HG02588 (cell line): ENCODE measurements at regions not wholly inside any gene's neighbourhood (a gene's known extent, or its start where the extent isn't known, plus 50 kb on each side); places are given as distances from the start of the nearest gene placed in this dataset.
A peak's percentile ranks its signal among the peaks of the same experiment; 100 is the strongest.

Experiments
- ATAC-seq: cut with Tn5 transposase; IDR thresholded peaks from one replicate; pipeline ENCODE4 v1.9.1; 2021; ENCODE audit warnings: mild to moderate bottlenecking, moderate library complexity; ENCODE audit not compliant: unreplicated experiment

DNA sequence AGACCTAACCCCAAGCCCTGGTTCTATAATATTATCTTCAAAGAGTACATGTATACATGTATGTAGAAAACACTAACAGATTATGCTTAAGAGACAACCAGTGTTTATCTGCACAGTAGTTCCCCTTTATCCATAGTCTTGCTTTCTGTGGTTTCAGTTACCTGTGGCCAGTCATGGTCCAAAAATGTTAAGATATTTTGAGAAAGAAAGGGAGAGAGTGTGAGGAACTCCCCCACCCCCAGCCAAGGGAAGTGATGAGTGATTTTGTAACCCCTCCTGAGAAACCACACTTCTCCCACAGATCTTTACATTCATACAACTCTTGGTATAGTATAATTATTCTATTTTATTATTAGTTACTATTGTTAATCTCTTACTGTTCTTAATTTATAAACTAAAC lies 77.3 kb upstream of the CNTN1 start:
- peak; percentile 62 for ATAC-seq

DNA sequence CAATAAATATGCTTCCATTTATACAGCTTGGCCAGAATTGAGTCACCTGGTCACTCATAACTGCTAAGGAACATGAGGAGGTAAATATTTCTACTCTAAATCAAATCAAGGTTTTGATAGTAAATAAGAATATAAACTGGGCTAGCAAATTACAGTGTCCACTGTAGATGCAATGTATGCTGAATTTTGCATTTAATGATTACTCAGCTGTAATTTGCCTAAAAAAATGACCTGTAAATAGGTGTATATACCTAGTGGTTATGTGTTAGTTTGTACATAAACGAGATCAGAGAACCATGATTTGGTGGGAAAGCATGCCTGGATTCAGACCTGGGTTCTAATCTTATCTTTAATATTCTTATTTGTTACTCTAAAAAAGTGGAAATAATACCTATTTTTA lies 76.6 kb upstream of the CNTN1 start:
- ATAC-seq = no peak

DNA sequence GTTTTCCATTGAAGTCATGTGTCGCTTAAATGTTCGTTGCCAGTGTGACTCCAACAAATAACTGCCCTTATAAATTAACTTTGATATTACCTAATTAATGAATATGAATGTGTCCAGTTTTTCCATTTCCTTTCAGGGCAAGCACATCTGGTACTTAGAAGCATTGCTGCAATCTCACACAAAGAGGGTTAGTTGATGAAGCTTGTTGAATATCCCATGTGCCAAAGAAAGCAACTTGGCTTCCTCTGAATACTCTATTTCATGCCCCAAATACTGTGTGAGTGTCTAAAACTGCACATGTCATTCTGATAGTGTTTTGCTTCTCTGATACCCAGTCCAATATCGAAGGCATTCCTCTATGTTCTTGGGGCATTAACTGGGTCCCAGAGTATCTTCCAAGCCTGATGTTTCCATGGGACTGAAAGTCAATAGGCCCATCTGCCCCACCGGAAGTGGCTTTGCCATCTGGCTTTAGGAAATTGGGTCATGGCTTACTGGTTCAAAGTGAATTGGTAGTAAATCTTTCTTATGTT lies 75.8 kb upstream of the CNTN1 start:
- ATAC-seq = no peak

- no peak for ATAC-seq
These were observed 73.6 kb upstream of the CNTN1 start for GRCh38 chr12:40618636-40619035.

GRCh38 chr12:40620564-40621019 lies 71.6 kb upstream of the CNTN1 start:
- ATAC-seq = no peak

GRCh38 chr12:40622246-40622838 lies 69.9 kb upstream of the CNTN1 start:
- no peak for ATAC-seq

GRCh38 chr12:40632171-40632570 lies 60.1 kb upstream of the CNTN1 start:
- ATAC-seq = no peak

- no peak for ATAC-seq
These were observed 59.3 kb upstream of the CNTN1 start for GRCh38 chr12:40632933-40633332.

DNA sequence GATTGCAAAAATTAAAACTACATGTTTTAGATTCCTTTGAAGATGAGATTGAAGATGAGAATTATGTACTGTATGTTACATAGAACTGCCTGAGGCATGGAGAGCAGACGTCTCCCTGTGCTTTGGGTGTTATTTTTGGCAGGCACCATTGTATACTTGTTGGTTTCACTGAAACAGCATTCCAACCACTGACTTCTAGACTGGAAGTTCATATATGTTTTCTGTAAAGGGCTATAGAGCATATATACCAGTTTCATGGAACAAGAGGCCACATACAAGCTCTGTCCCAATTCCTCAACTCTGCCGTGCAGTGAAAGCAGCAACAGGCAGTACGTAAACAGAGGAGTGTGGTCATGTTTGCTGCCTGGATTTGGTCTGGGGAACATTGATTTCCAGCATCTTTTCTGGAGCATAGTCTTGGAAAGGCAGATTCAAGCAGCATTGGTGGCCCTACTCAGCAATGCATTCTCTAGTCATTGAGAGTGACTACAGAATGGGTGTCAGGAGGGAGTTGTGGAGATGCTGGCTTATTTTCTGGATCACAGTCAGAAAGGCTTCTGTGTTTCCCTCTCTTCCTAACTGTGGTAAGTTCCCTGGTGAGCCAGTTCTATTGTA lies 57.6 kb upstream of the CNTN1 start:
- ATAC-seq = no peak

GRCh38 chr12:40635141-40635731 lies 57.0 kb upstream of the CNTN1 start:
- no peak for ATAC-seq
